ENCODE measurements at regions not wholly inside any gene's neighbourhood (a gene's known extent, or its start where the extent isn't known, plus 50 kb on each side); places are given as distances from the start of the nearest gene placed in this dataset.
"Not testable (repeated sequence)": the region's sequence is repeated elsewhere in the genome, so short reads cannot be mapped to it uniquely, and the experiment has no call there.

GRCh38 chr13:90592943-90593342, 754.5 kb upstream of the MIR17HG start:
- no peaks in the 10 kb centered on the region for H3K27me3 Mint-ChIP-seq (ENCODE audit: unreplicated experiment)
- TF ChIP-seq, protein P1, sequence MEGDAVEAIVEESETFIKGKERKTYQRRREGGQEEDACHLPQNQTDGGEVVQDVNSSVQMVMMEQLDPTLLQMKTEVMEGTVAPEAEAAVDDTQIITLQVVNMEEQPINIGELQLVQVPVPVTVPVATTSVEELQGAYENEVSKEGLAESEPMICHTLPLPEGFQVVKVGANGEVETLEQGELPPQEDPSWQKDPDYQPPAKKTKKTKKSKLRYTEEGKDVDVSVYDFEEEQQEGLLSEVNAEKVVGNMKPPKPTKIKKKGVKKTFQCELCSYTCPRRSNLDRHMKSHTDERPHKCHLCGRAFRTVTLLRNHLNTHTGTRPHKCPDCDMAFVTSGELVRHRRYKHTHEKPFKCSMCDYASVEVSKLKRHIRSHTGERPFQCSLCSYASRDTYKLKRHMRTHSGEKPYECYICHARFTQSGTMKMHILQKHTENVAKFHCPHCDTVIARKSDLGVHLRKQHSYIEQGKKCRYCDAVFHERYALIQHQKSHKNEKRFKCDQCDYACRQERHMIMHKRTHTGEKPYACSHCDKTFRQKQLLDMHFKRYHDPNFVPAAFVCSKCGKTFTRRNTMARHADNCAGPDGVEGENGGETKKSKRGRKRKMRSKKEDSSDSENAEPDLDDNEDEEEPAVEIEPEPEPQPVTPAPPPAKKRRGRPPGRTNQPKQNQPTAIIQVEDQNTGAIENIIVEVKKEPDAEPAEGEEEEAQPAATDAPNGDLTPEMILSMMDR (IDR thresholded peaks at IDR 0.05; ENCODE audit: partially characterized antibody, unreplicated experiment): no peak
- peaks cover 7% of the 10 kb centered on the region for H3K36me3 Mint-ChIP-seq (ENCODE audit: unreplicated experiment)
- peaks cover 1% of the 10 kb centered on the region for H3K9me3 Mint-ChIP-seq (ENCODE audit: unreplicated experiment)
- no peak for DNase-seq
- no peaks in the 10 kb centered on the region for H3K4me1 Mint-ChIP-seq (ENCODE audit: low read depth, unreplicated experiment)
- H3K4me3 Mint-ChIP-seq (ENCODE audit: unreplicated experiment): no peak overlapping the region
- no peak overlapping the region for H3K27ac Mint-ChIP-seq (ENCODE audit: unreplicated experiment)

DNA sequence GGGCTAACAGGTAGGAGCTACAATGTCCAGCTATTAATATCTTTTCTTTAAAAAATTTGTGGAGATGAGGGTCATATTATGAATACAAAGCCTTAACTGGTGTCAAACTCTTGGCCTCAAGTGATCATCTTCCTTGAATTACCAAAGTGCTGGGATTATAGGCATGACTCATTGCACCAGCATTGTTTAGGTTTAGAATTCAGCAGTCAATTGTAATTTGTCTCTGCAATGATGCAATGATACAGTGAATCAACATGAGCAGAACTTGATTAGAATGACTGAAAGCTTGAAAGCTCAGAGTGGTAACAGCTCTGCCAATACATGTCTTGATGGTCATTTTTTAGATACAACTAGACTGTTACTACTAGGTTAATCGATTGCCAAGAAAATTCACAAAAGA, 752.8 kb upstream of the MIR17HG start:
- Mint-ChIP-seq H3K4me1 (ENCODE audit: low read depth, unreplicated experiment) (no peaks in the 10 kb centered on the region), H3K27me3 (ENCODE audit: unreplicated experiment) (no peaks in the 10 kb centered on the region), H3K9me3 (ENCODE audit: unreplicated experiment) (peaks cover 1% of the 10 kb centered on the region), H3K27ac (ENCODE audit: unreplicated experiment) (no peak overlapping the region), H3K36me3 (ENCODE audit: unreplicated experiment) (peaks cover 7% of the 10 kb centered on the region), H3K4me3 (ENCODE audit: unreplicated experiment) (no peak overlapping the region)
- TF ChIP-seq, protein P1 (IDR thresholded peaks at IDR 0.05; ENCODE audit: partially characterized antibody, unreplicated experiment): no peak
- no peak for DNase-seq

GRCh38 chr13:90605664-90606063, 741.8 kb upstream of the MIR17HG start:
- no peak overlapping the region for H3K27ac Mint-ChIP-seq (ENCODE audit: unreplicated experiment)
- no peaks in the 10 kb centered on the region for H3K27me3 Mint-ChIP-seq (ENCODE audit: unreplicated experiment)
- H3K4me1 Mint-ChIP-seq (ENCODE audit: low read depth, unreplicated experiment): no peaks in the 10 kb centered on the region
- H3K4me3 Mint-ChIP-seq (ENCODE audit: unreplicated experiment): no peak overlapping the region
- DNase-seq: no peak
- H3K36me3 Mint-ChIP-seq (ENCODE audit: unreplicated experiment): no peaks in the 10 kb centered on the region
- TF ChIP-seq, protein P1 (IDR thresholded peaks at IDR 0.05; ENCODE audit: partially characterized antibody, unreplicated experiment): no peak
- no peaks in the 10 kb centered on the region for H3K9me3 Mint-ChIP-seq (ENCODE audit: unreplicated experiment)

GRCh38 chr13:90606921-90607320, 740.6 kb upstream of the MIR17HG start:
- H3K27ac Mint-ChIP-seq (ENCODE audit: unreplicated experiment); H3K27me3 Mint-ChIP-seq (ENCODE audit: unreplicated experiment); H3K4me1 Mint-ChIP-seq (ENCODE audit: low read depth, unreplicated experiment); H3K9me3 Mint-ChIP-seq (ENCODE audit: unreplicated experiment); DNase-seq; H3K4me3 Mint-ChIP-seq (ENCODE audit: unreplicated experiment); H3K36me3 Mint-ChIP-seq (ENCODE audit: unreplicated experiment): not testable (repeated sequence)

- Mint-ChIP-seq H3K9me3 (ENCODE audit: unreplicated experiment) (no peaks in the 10 kb centered on the region), H3K4me1 (ENCODE audit: low read depth, unreplicated experiment) (no peaks in the 10 kb centered on the region), H3K4me3 (ENCODE audit: unreplicated experiment) (no peak overlapping the region), H3K27me3 (ENCODE audit: unreplicated experiment) (no peaks in the 10 kb centered on the region), H3K27ac (ENCODE audit: unreplicated experiment) (no peak overlapping the region), H3K36me3 (ENCODE audit: unreplicated experiment) (no peaks in the 10 kb centered on the region)
- no peak for DNase-seq
- TF ChIP-seq, protein P1 (IDR thresholded peaks at IDR 0.05; ENCODE audit: partially characterized antibody, unreplicated experiment): no peak
These were observed 735.1 kb upstream of the MIR17HG start for GRCh38 chr13:90612391-90612790.
